Stimulated activated CD8-positive, alpha-beta memory T cell treated with anti-CD3 and anti-CD28 coated beads, Interleukin-2, amount 100 ng/mL, for 1 hour (primary cell): ENCODE measurements at regions not wholly inside any gene's neighbourhood (a gene's known extent, or its start where the extent isn't known, plus 50 kb on each side); places are given as distances from the start of the nearest gene placed in this dataset.
"Not testable (repeated sequence)": the region's sequence is repeated elsewhere in the genome, so short reads cannot be mapped to it uniquely, and the experiment has no call there.

Experiments used
- DNase-seq, 2 donors: peaks; one replicate each; pipeline ENCODE4 v3.0.0-alpha.2; 2020; ENCODE audit warnings: low read depth in 2 of 2

DNA sequence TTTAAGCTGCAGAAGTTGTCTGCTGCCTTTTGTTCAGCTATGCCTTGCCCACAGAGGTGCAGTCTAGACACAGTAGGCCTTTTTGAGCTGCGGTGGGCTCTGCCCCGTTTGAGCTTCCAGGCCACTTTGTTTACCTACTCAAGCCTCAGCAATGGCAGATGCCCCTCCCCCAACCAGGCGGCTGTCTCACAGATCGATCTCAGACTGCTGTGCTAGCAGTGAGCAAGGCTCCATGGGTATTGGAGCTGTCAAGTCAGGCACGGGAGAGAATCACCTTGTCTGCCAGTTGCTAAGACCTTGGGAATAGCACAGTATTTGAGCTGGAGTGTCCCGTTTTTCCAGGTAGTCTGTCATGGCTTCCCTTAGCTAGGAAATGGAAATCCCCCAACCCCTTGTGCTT is 587.8 kb upstream of the CLINT1 start:
- DNase-seq = not testable (repeated sequence)

DNA sequence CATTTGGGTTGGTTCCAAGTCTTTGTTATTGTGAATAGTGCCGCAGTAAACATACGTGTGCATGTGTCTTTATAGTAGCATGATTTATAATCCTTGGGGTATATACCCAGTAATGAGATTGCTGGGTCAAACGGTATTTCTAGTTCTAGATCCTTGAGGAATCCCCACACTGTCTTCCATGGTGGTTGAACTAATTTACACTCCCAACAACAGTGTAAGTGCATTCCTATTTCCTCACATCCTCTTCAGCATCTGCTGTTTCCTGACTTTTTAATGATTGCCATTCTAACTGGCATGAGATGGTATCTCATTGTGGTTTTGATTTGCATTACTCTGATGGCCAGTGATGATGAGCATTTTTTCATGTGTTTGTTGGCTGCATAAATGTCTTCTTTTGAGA is 580.3 kb upstream of the CLINT1 start:
- not testable (repeated sequence) for DNase-seq

DNA sequence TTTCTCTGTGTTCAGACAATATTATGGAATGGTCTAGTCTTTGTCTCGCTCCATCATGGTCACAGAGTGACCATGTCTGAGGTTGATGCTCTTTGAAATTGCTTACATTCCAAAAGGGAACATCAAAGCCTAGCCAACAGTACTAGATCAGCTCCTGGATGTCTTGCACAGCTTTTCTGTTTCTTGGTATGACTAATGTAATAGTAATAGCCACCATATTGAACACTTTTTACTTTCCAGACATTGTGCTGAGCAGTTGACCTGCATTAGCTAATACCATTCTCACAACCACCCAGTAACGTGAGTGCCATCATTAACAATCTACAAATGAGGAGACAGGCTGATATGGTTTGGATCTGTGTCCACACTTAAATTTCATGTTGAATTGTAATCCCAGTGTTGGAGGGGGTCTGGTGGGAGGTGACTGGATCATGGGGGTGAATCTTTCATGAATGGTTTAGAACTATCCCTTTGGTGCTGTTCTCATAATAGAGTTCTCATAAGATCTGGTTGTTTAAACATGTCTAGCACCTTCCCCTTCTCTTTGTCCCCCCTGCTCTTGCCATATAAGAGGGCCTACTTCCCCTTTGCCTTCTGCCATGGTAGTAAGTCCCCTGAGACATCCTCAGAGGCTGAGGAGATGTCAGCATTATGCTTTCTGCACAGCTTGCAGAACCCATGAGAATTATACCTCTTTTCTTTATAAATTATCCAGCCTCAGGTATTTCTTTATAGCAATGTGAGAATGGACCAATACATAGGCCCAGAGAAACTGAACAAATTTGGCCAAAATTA is 577.5 kb upstream of the CLINT1 start:
- no peak for DNase-seq

DNA sequence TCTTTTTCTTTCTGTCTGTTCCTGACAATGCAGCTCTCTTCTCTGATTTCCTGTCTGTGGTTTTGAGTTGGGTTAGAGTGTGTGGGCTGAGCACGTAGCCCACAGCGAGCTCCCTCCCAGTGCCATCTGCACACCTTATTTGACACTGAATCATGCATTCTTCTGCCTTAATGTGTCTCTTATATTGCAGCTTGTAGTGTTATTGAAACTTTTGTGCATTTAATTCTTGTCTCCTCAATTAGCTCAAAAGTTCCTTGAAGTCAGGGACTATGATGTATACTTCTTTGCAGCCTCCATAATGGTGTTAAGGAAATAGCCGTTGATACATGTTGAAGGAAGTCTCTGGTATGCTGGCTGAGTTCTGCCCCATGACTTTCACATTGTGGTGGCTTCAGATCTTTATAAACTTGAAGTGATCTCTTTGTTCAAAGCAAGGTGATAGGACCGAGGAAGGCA is 576.2 kb upstream of the CLINT1 start:
- no peak for DNase-seq

DNA sequence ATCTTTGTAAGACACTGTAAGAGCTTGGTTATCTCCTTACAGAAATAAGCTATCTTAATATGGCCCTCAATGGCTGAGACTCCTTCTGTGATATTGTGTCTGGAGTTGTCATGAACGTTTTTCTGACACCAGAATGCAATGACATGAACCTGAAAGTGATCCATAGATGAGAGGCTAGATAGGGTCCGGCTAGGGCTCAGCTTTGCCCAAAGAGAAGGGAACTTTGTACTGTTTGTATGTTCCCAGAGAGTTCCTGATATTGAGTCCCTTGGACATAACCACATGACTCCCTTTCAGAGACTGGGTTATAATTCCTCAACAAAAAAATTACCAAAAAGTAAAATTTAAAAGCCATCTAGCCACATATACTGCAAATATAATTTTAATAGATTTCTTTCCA is 575.8 kb upstream of the CLINT1 start:
- DNase-seq = no peak

DNA sequence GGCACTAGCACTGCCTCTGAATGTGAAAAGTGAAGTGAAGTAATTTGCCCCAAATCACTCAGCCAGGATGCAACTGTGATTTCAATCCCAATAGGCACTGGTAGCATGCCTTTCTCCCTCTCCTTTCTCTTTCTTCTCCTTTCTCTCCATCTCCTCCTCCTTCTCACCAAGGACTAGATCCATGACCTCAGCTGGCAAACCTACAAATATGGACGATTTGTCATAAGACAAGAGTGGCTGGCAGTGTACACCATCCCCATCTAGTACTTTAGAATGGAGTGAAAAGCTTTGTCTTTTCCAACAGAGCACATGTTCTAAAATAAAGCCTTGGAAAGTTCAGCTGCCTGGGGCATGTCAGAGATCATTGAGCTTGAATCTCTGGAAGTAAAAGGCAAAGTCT is 574.7 kb upstream of the CLINT1 start:
- no peak for DNase-seq

DNA sequence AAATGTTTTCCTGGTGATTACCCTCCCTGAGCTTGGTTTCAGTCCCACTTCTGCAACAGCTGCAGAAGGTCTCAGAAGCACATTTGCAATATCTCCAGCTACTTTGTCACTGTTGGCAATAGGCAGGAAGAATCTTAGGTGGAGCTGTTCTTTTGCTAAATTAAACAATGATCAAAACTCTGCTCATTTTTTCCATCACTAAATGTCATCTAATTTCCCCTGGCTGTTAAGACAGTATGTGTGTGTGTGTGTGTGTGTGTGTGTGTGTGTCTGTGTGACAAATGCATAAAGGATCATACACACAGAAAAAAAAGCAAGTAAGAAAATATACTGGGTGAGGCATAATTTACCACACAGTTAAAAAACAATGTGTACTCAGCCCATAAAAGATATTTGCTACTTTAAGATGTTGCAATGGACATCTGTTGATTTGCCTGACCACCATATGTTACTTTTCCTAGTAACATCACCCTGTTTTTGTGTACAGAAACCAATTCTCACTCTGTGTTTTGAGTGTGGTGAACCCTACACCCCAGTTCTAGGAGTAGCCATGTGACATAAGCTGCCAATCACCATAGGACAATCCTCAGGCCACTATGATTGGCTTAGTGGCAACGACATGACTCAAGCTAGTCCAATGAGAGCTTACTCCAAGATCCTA is 572.6 kb upstream of the CLINT1 start:
- no peak for DNase-seq

DNA sequence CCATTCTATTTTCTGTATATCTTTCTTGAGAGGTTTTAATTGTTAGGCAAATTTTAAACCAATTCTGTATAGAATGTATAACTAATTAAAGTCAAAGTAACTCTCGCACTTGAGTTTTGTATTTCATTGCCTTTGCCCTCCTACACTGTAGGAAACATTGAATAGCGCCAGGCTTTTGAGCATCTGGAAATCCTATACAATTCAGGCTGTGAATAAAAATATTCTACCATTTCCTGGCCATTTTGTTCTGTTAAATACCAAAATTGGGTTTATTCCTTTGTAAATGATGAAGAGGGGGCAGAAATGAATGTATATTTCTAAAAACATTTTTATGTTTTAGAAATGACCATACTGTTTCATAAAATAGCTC is 571.8 kb upstream of the CLINT1 start:
- DNase-seq = no peak

DNA sequence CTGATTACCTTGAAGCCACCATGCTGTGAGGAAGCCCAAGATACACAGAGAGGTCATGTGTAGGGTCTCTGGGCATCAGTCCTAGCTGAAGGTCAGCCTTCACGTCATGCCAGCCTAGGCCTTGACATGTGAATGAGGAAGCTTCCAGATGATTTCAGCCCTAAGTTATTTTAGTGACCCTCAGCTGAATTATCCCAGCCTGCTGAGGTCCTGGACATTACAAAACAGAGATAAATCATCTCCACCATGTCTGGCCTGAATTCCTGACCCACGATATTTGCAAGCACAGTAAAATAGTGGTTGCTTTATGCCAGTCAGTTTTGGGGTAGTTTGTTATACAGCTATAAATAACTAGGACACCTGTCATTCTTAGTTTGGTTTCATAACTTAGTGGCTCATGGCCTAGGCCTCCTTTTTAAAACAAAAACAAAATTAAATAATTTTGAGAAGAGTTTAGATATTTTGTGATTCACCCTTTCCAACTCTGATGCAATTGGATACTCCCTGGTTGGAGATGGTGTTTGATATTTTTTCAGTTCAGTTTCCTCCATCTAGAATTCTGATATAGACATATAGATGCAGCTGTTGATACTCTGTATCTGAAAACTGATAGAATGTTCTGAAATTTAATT is 571.3 kb upstream of the CLINT1 start:
- no peak for DNase-seq

DNA sequence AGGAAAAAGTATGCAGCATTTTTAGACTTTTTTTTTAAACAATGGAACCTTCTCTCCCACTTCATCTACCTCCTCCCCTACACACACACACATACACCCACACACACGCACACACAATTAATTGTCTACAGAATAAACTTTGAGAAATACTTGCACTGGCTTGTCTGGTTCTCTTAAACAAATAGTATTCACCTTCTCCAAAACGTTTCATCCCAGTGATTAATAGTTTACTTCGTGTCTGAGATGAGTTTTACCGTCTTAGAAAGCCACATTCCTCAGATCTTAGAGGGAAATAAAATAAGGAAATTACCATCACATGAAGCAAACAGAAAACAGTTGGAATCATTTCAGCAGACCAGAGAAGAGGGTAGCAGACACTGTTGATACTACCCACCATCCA is 570.6 kb upstream of the CLINT1 start:
- no peak for DNase-seq

DNA sequence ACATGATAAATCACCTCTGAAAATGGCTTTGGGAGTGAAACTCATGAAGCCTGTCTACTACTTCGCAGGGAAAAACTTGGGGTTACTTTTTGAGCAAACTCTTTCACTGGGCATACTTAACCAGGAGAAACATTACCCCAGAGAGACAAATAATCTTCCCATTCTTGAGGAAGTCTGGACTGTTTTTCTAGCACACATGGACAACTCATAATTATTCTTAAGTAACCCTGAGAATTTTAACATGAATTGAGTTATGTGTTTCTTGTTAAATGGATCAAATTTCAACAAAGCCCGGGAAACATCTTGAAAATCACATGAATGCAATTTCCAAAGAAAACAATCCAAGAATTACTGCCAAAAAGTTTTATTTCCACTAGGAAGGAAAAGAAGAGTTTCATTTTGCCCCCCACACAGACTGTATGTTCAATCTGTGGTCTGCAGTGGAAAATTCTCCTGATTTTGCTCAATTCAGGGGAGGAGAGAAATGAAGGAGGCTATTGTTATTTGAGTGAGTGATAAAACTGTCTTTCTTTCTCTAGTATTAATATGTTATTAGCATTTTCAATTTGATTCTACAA is 564.8 kb upstream of the CLINT1 start:
- DNase-seq = no peak

DNA sequence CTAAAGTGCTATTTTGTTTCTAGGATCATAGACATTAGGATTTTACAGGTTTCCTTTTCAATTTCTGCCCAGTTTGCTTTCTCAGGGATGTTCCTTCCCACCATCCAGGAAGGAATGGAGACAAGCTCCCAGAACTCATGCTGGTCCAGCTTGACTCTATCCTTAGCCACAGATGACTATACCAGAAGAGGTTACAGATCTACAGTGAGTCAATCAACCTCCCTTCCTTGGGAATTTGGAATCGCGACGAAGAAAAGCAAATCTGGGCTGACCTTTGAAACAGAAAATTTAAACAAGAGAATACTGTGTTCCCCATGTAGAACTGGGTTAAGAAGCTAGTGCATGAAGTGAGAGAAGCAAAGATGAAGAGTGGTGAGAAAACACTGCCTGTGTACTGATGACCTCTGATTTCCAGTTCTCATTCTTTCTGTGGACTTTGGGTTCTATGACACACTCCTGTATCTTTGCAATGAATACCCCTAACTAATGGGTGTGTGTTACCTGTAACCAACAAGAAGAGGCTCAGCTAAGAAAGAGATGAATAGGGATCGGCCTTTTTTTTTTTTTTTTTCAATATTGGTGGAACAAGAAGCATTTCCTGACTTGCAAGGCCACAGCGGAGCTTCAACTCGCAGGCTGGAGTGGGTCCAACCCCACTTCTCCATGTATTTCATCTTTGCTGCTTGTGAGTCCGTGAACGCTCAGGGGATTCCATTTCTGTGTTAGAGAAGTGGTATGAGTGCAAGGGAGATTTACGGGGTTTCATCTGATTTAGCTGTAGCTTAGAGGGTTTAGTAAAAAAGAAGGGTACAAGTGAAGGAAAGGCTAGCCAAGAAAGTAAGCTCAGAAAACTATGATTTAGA is 563.9 kb upstream of the CLINT1 start:
- no peak for DNase-seq

DNA sequence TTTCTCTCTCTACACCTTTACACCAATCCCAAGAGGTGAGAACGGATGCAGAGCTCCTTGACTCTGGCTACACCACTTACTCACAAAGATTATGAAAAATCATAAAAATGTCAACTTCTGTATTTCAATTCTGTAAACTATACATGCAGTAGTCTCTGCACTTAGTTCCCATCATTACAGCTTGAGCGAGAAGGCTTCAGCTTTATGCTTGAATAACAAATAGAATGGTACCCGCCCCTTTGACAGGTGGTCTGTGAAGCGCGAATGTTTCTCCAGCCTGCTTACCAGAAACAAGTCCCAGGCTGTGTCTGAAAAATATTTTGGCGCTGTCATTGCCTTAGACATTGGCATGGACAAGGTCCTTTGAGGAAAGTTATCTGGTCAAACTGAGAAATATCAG is 562.4 kb upstream of the CLINT1 start:
- no peak for DNase-seq

DNA sequence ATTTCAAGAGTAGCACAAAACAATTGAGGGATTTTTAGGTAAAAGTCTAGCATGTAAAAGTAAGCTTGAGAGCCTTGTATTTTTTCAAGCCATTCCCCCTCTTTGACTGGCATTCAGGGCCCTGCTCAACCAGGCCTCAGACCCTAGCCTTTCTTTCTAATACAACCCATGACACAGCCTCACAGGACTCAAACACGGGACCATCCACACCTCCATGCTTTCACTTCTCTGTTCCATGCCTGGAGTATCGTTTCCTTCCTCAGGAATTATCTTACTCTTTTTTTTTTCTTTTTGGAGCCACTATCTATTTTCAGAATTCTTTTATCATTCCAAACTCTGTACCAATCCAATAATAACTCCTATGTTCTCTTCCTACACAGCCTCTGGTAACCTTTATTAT is 560.2 kb upstream of the CLINT1 start:
- DNase-seq = no peak

DNA sequence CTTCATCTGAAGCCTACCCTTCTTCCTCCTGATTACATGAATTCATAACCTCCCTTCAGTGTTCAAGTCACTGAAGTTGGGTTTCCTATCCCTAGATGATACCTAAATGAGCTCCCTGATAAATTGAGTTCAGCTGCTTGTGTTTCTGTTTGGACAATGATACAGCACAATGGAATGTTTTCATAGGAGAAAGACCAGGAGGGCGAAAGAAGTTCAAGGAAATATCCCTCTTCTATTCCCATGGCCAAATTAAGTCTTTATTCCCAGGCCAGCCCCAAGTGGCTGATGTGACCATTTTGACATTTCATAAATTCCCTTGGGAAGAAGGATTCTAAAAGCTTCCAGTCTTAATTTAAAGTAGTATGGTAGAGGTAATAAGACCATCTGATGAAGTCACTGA is 555.8 kb upstream of the CLINT1 start:
- no peak for DNase-seq

DNA sequence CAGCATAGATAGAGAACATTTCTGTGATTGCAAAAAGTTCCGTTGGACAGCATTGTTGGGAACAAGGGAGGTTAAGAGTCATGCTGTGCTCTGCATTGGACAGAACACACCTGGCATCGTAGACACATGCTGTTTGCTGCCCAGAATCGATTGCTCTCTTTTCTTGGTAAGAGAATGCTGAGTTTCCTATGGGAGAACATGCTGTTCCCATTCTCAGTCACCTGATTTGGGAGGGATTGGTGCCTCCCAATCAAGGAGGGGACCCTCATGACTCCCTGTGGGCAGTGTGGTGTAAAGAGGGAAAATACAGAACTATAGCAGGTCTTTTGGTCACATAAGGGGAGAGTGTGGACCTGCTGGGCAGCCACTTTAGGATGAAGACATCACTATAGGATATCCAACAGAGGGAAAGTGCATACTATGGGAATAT is 555.4 kb upstream of the CLINT1 start:
- DNase-seq = no peak

DNA sequence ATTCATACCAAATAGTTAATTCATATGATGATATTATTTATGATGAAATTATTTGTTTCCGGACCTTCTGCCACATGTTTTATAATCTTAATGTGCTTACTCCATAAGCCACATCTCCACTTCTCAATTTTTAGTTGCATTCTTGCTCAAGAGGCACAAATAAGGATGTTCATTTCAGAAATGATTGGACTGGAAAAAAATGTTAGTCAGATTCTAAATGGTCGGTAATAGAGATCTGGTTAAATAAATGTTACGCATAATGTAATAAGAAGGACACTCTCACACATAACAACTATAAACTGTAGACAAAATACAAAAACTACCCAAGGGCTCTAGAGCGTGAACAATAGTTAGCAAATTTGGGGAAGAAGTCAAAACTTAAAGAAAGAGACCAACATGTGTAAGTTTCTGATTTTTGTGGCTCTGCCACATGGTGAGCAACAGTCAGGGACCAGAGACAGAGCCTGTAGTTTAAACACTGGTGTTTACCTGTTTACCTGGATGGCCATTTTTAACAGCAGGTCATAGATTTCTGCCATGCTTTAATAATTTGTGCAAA is 554.3 kb upstream of the CLINT1 start:
- no peak for DNase-seq

DNA sequence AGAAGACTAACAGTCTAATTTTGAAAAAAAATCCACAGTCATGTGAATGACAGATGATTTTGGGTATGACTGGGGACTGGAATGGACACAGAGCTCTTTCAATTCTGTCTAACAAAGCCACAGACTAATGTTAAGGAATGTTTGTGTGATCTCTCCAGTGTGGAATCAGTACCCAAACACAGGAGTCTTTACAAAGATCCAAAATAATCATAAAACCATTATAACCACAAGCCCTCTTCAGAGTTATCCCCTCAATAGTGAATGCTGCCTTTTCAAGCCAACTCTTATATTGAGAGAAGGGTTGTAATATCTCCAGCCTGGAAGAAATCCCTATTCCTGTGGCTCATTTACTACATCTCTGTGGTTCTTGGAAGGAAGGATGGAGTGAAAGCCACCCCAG is 552.0 kb upstream of the CLINT1 start:
- no peak for DNase-seq

DNA sequence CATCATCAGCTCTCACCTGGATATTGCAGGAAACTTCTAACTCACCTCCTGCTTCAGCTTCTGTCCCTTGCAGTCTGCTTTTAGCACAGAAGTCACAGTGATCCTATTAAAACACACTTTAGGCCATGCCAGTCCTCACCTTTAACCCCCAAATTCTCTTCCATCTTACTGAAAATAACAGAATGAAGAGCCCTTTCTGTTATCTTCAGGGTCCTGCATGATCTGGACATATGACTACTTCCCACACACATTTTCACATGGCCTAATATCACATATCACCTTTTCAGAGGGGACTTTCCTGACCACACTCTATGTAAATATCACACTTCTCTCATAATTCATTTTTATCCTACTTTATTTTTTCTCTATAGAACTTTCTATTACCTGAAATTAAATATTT is 550.6 kb upstream of the CLINT1 start:
- no peak for DNase-seq

DNA sequence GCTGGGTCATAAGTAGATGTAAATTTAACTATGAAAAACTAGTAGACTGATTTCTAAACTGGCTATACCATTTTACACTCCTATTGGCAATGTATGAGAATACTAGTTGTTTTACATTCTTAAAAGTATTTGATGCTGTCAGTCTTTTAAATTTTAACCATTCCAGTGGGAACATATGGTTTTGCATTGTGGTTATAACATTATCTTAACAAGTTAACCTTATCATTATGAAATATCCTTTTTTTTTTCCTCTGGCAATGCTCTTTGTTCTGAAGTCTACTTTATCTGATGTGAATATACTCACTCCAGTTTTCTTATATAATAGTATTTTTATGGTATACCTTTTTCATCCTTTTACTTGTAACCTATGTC is 548.9 kb upstream of the CLINT1 start:
- DNase-seq = no peak
